Stimulated activated CD8-positive, alpha-beta memory T cell treated with anti-CD3 and anti-CD28 coated beads, Interleukin-4, amount 100 ng/mL, for 24 hours (primary cell): ENCODE measurements at regions not wholly inside any gene's neighbourhood (a gene's known extent, or its start where the extent isn't known, plus 50 kb on each side); places are given as distances from the start of the nearest gene placed in this dataset.

Experiments
- DNase-seq: peaks from one replicate; pipeline ENCODE4 v3.0.0-alpha.2; 2020; ENCODE audit warnings: low read depth

DNA sequence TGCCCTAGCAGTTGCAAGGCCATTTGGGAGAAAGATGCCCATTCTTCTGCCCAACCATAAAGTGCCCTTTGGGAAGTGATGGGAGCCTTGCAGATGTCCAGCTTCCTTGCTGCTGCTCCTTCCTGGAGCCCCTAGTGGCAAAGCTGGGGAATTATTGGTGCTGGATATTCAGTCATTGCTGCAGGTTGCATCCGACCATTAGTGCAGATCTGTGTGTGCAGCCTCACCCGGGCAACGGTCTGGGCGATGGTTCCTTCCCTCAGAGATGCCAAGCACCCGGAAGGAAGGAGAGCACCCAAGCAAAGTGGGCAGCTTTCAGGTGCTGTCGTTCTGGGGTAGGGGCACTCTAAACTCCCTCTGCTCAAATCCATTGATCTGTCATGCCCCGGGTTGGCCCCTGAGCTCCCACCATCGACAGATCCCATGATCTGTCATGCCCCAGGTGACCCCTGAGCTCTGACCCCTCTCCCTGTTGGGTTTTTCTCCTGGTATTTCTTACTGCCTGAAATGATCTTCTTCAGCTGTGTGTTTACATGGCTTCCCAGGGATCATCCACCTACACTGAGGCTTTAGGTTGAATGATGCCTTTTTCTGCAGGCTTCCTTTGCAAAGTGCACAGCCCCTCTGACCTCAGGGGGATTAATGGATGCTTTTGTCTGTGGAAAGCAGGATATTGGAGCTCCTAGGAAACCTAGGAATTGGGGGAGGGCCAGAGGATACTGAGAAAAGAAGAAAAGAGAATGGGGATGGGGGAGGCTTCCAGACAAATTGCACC, 467.5 kb downstream of the PTPRU start:
- no peak for DNase-seq

DNA sequence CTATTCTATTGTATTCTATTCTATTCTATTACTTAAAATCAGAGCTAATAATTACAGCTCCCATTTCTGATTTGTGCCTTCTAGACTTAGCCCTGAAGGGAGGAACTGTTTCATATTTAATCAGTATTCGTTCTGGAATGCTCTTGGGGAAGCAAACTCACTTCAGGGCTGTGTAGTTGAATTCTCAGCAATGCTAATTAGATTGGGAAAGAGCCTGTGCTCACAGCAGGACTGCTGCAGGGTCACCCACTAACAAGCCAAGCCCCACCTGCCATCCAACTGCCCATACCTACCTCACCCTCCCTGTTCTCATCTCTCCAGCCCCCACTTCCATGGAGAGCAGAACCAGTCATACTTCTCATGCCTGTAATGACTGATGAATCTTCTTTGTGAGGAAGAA, 464.2 kb downstream of the PTPRU start:
- no peak for DNase-seq

DNA sequence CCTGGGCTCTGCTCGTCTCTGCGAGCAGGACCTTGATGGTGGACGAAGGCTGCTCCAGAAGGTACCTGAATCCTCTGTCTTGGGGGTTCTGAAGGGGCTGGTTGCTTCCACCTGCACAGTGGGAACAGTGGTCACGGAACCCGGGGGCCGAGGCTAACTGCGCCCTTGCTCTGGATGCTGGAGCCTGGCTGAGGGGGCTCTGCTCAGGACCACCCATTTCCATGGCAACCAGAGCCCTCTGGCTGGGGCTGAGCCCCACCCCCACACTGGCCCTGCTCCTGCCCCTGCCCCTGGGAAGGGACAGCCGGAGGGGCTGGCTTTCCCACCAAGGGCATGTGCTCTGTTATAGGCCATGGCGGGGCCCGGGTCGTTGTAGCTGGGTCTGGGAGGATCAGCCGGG, 462.3 kb downstream of the PTPRU start:
- no peak for DNase-seq

DNA sequence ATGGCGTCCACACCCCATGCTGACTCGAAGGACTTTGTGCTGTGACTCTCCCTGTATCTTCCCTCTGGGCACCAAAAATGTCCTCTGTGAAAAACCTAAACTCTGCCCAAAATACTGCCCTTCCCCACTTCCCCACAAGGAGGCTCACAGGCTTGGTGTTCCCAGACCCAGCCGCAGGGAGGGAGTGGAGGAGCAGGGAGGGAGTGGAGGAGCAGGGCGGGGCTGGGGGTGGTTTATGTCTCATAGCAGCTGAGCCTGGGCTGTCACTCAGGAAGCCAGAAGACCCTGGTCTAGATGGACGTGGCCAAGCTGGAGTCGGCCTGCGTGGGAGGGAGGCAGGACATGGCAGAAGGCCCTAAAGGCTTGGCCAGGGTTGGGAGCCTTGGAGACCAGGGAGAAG, 461.7 kb downstream of the PTPRU start:
- DNase-seq, result no peak

DNA sequence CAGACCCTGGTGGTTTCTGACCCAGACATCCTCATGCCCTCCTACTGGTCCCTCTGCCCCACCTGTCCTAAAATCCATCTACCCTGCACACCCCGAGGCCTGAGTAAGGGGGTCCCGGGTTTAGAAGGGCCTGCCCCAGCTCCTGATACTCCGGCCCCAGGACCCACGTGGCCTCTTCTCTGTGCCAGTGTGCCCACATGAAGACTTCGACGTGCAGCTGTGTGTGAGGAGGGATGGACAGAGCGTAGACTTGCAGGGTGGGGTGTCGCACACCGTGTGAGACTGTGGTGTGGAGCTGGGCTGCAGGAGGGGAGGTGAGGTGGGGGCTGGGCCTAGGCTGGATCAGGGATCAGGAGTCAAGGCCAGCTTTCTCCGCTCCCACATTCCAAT, 461.1 kb downstream of the PTPRU start:
- no peak for DNase-seq

DNA sequence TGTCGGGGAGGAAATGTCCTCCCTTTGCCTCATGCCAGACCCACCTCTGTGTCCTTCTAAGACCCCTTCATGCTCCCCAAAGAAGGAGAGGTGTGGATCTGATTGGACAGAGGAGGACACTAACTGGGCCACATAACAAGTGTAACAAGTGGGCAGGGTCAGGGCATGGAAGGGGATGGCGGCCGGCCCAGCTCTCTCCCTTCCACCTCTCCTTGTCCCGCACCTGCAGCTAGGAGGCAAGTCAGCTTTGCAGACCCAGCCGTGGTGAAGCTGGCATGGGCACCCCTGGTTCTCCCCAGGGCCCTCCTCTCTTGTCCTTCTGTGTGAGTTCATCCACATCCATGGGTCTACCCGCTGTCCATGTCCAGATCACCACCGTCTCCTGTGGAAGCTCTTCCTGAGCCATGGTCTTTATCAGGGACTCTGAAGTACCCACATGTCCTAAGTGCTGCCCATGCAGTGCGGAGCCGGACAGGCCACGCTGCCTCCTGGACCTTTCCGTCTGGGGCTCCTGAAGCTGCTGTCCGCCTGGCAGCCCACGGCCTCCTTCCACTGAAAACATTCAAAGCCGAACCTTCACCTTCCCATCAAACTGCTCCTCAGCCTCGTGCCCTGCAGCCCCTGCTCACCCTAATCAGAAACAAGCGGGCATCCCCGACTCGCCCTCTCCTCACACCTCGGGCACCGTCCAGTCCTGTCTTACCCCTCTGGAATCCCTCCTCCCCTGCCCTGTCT, 460.5 kb downstream of the PTPRU start:
- no peak for DNase-seq

DNA sequence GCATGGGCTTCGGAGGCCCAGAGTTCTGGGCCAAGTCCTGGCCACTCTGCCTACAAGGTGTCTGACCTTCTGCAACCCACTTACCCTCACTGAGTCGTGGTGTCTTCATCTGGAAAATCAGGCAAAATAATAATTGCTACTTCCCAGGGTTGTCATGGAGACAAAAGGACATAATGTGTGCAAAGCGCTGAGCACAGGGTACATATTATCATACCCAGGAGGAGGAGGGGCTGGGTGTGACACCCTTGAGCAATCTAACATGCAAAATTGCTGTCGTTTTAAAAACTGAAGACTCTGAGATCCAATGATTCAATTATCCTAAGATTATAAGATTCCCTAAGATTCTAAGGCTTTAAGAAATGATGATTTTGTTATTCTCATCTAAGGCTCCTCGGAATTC, 459.5 kb downstream of the PTPRU start:
- DNase-seq, result no peak

DNA sequence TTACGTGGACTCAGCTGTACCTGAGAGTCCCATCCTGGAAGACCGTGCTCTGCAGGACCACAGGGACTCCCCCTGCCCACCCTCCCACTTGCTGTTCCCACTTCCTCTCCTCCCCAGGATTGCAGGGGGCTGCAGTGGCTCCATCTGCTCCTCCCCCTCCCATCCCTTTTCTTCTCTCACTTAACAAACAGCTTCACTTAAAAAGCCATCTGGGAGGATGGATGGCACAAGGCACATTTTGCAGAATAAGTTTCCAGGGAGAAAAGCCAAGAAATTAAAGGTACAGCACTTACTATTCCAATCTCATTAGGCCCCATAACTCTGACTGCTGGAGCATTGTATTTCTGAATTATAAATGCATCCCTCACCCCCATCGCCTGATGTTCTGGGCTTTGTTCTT, 458.7 kb downstream of the PTPRU start:
- DNase-seq, result no peak

DNA sequence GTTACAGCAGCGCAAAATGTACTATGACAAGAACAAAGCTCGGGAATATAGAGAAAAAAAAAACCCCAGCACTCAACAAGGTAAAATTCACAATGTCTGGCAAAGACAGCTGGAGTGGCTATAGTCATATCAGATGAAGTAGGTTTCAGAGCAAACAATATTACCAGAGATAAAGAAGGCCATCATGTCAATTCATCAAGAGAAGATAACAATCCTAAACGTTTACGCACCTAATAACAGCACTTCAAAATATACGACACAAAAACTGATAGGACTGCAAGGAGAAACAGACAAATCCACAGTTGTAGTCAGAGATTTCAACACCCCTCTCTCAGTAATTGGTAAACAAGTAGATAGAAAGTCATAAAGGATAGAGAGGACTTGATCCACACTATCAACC, 455.2 kb downstream of the PTPRU start:
- no peak for DNase-seq

DNA sequence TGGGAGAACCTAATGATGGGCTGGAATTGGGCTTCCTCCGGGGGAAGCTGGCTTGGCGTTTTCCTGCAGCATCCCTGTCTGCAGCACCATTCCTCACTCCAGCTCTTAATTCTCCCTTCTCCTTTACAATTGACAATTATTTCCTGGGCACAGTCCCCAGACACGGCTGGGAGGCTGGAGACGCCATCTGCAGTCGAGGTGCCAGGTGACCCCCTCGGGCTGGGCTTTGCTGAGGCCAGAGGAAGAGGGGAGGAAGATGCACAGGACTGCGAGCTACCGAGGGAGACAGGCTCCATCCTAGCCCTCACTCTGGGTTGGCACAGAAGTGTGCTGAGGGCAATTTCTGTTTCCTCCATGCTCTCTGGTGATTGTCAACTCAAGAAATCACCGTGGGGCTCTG, 453.8 kb downstream of the PTPRU start:
- DNase-seq, result no peak

DNA sequence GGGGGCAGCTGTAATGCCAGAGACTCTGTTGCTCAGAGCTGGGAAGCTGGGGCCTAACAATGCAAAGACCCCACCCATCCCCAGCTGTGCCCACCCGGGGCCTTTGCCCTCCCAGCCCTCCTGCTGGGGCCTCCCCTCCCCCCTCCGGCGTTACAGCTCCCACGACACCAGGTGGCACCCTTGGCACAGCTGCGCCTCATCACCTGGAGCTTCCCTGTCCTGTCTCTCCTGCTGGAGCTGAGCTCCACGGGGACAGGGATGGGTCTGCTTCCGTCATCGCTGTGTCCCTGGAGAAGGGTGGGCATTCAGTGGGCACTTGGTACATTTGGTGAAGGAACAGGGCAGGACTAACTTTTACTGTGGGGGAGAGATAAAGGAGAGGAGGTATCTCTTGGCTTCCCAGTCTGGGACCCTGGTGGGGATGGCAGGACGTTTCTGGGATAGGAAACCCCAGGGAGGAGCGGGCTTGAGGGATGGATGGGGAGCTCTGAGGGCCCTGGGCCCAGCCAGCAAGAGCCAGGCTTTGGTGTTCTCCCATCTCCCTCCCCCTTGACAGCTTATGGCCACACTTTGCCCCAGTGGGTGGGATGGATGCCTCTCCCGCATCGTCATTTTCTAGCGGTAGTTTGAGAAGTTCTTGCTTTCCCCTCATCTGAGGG, 453.2 kb downstream of the PTPRU start:
- DNase-seq, result no peak

DNA sequence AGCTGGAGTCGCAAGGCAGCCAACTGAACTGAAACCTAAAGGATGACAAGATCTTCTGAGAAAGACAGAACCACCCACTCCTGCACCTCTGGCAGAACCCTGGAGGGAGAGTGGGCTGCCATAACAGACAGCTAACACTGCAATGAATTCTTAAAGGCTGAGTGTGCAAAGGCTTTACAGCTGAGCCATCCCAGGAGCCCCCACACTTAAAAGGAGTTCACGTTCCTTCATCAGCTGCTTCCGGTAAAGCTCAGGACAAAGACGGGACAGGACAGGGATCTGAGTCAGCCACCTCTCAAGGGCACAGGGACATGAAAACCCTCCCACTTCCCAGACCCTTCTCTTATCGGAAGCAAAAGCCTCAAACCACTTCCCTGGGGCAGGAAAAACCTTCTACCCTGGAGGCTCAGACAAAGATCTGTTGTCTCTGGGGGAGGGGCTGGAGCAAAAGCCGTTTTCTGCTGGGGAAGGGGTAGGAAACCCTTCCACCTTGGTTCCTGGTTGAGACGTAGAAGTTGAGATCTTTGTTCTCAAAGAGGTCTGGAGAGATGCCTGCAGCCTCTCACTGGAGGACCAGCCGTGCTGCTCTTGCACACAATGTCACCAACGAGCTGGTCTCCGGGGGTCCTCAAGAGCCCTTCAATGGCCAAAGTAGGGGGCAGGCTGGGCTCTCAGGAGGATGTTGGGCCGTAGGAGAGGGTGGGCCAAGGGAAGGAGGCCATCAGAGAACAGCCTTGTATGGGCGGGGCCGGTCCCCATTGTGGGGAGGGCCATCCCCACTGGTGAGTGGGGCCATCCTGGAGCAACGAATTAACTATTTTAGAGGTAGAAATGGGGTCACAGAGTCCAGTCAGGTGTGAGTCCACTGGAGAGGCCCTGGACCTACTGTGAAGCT, 452.4 kb downstream of the PTPRU start:
- no peak for DNase-seq

DNA sequence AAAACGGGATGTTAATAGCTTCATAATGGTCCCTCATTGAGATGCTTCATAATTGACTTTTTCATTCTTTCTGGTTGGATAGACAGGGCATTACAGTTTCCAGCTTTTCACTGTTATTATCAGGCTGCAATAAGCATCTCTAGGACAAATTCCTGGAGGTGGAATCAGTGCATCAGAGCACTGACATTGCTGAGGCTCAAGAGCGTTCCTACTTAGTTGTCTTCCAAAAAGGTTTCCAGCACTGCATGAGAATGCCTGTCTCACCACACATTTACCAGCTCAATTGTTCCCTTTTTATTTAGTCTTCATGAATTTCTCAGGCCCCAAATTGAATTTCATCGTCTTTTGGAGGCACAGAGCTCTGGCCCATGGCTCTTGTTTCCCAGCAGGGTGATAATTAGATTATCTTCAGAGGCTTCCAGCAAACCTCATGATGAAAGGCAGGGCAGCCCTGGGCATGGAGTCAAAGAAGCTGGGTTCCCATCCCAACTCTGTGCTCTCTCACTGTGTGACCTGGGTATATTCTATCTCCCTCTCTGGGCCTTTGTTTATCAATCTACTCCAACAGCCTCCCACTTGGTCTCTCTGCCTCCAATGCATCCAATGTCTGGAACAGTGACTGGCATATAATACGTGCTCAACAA, 451.4 kb downstream of the PTPRU start:
- DNase-seq, result no peak

DNA sequence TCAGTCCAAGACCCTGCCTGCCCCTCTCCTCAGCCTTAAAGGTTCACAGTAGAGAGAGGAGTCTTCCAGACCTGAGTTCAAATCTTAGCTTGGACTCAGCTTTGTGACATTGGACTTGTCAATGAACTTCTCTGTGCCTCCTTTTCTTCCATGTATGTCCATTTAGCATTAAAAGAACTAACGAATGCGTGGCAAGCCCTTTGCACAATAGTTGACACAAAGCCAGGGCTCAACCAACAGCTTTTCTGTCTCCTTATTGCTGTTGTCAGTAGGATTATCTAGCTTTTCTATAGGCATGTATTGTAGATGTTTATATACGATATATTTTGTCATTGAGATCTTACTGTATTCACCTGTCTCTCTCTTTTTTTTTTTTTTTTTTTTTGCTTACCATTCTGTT, 450.8 kb downstream of the PTPRU start:
- no peak for DNase-seq

DNA sequence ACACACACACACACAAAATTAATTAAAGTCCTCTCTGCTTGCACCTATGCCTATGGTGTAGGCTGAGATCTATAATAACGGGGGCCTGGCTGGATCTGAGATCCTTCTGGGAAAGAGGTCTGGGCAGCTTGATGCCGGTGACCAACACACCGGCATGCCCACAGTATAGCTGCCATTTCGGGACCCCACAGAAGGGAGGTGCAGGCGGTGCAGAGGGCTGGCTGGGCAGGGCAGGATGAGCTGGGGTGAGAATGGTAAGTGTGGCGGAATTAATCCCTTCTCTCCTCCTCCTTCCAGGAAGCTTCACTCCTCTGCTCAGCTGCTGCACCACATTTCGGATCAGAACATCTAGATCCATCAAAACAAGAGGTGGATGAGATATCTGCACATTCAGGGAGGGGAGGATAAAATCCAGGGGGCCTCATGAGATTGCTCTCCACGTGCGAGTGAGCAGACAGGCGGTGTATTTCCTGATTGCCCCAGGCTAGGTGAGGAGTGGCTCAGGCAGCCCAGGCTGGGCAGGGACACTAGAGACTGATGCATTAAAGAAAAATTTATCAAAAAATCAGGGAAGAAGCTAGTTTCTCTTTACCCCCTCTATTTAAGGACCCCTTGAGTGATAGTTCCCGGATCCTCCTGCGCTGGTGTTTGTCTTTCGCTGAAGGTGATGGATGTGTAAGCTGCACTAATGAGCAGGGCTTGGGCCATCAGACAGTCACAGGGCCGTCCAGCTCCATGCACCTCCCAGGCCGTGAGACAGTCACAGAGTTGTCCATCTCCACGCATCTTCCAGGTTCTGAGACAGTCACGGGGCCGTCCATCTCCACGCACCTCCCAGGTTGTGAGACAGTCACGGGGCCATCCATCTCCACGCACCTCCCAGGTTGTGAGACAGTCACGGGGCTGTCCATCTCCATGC, 449.9 kb downstream of the PTPRU start:
- DNase-seq, result no peak

DNA sequence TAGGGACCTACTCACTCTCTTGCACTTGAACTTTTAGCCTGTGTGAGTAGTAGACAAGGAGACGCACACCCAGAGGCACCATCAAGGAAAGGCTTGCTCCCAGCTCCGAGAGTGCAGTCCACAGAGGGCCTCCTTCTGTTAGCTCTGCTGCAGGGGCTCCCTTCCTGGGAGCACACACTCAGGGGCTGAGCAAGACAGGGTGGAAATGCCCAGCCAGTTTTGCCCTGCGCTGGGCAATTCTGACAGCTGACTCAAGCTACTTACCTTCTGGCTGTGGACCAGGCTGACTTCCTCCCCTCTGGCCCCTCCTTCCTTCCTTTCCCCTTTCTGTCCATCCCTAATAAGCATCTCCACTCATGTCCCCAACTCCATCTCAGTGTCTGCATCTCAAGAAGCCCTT, 449.1 kb downstream of the PTPRU start:
- no peak for DNase-seq

DNA sequence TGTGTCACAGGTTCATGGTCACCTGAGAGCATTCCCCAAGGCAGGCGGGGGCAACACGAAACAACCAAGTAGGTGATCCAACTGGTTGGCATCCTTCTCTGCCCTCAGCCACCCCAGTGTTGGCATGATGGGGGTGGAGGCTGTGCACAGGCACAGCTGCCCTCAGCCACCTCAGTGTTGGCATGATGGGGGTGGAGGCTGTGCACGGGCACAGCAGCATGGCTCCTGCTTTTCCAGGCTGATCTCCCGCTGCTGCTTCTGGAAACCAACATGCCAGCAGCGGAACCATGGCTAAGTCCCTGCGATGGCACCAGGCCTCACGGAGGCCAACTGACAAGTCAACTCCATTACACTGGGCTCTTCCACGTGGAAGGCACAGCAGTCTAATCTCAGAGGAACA, 447.8 kb downstream of the PTPRU start:
- DNase-seq, result no peak

DNA sequence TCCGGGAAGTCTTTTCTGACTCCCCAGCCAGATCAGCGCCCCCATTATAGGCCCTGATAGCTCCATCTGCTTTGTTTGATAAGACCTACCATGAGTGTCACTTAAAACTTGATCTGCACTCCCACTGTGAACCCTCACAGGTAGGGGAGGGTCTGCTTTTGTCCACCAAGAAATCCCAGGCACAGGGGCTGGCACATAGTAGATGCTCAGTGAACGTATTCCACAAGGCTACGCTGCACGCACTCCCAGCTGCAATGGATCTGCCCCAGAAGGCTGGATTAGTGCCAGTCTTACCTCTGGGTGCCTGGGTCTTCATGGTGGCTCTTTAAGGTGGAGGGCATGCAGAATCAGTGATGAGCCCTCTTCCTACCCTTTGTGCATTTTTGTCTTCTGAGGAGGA, 447.1 kb downstream of the PTPRU start:
- no peak for DNase-seq

DNA sequence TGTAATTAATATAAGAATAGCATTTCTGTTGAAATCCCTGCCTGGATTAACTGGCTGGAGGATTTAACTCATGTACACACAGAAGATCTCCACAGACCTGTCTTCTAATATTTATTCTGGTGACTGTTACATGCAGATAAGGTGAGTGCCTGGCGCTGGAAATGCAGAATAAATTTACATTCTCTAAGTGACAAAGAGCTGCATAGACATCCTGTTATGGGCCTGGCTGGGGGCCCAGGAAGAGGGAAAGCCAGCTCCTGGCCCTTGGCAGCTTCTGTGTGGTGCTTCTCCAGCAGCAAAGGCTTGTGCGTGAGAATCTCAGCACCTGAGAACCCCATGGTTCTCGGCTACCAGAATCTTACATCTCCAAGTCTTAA, 446.6 kb downstream of the PTPRU start:
- DNase-seq, result no peak

DNA sequence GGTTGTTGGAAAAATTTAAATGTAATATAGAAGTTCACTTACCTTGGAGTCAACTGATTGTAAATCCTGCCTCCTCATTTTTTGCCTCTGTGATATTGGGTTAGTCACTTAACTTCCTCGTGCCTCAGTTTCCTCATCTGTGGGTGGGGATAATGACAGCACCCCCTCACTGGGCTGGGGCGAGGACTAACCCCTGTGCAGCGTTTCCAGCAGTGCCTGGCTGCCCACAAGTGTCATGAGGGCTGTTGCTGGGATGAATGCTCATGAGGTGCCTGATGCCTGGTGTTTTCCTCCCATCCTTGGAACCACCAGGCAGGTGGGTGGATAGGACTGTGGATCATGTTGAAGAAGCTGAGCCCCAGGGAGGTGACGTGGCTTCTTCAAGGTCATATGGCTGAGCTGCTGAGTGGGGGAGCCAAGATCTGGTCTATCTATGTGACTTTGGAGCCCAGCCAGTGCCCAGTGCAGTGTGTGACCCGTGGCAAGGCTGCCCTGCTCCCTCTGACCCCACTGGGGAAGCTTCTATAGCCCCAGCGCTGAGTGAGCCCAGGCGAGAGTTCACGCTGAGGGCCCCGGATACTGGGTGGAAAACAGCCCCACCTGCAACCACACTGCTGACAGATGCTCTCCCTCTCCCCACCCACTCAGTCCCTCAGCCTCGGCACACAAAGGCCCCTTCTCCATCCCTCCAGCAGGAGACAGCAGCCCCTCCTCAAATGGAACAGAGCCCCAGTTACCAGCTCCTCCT, 446.0 kb downstream of the PTPRU start:
- no peak for DNase-seq
